ENCODE measurements at regions not wholly inside any gene's neighbourhood (a gene's known extent, or its start where the extent isn't known, plus 50 kb on each side); places are given as distances from the start of the nearest gene placed in this dataset.

DNA sequence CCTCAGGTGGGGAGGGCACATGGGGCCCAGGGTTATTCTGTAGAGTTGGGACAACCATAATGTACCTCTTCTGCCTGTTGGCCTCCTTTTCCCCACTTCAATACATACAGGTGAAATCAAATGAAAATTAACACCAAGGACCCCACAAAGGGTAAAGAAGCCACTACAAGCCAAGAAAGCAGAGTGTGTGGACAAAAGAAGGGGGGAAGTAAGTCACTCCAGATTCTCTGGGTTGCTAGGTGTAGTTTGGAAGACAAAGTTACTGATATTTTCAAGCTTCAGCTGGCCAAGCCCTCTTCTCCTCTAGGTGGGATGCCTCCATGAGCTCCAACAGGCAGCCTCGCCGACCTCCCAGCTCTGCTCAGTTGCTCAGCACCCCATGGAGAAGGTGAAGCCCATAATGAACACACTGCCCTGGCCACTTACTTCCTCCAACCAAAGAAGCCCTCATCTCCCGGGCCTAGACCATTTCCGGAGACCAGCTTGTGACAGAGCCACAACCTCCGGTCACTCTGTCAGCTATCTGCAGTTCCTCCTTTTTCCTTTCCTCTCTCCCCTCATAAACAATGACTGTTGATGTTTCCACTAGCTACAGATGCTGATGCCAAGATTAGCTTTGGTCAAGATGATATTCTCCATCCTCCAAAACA is 66.8 kb upstream of the MED4 start:
- TF ChIP-seq, protein P1, sequence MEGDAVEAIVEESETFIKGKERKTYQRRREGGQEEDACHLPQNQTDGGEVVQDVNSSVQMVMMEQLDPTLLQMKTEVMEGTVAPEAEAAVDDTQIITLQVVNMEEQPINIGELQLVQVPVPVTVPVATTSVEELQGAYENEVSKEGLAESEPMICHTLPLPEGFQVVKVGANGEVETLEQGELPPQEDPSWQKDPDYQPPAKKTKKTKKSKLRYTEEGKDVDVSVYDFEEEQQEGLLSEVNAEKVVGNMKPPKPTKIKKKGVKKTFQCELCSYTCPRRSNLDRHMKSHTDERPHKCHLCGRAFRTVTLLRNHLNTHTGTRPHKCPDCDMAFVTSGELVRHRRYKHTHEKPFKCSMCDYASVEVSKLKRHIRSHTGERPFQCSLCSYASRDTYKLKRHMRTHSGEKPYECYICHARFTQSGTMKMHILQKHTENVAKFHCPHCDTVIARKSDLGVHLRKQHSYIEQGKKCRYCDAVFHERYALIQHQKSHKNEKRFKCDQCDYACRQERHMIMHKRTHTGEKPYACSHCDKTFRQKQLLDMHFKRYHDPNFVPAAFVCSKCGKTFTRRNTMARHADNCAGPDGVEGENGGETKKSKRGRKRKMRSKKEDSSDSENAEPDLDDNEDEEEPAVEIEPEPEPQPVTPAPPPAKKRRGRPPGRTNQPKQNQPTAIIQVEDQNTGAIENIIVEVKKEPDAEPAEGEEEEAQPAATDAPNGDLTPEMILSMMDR (conservative IDR thresholded peaks at IDR 0.05 in 1 of 2, IDR thresholded peaks at IDR 0.05 in 1 of 2; ENCODE audit: low read depth in 1 of 2, low read length in 2 of 2), result no peak
- no peak for TF ChIP-seq EZH2 (IDR thresholded peaks at IDR 0.05; ENCODE audit: low read length, missing control alignments)

Data from fibroblast of lung (primary cell).